ENCODE measurements at regions not wholly inside any gene's neighbourhood (a gene's known extent, or its start where the extent isn't known, plus 50 kb on each side); places are given as distances from the start of the nearest gene placed in this dataset.
A peak's percentile ranks its signal among the peaks of the same experiment; 100 is the strongest.

DNA sequence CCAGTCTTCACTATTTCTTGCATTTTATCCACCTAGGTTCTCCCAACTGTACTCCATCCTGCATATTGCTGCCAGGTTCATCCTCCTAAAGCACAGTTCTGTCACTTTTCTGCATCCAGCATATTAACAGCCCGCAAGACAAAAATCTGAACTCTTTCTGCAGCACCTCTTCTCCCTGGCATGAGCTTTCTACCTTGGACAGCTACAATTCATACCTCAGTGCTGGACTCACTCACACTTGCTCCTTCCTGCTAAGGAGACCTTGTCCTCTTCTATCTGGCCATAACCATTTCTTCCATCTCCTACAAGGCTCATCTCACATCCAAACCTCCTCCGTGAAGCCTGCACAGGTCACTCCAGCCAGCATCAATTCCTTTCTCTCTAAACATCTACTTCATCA, 170.1 kb upstream of the GRIP1 start:
- no peak for DNase-seq (ENCODE audit: low spot score)

DNA sequence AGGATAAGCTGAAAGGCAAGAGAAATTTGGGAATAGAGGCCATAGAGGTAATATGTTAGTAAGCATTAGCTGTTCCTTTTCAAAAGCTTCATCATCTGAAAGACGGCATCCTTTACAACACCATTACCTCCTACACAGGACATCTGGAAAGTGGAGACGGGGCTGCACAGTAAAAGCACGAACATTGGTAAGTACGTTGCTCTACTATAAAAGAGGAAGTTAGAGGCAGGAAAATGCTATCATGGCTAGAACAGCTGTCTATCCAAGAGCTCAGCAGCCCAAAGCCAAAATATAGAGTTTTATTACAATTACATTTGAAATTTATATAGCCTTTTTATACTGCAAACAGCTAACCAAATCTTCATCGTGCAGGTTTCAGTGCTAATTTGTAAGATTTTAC, 172.3 kb upstream of the GRIP1 start:
- DNase-seq (ENCODE audit: low spot score): no peak

DNA sequence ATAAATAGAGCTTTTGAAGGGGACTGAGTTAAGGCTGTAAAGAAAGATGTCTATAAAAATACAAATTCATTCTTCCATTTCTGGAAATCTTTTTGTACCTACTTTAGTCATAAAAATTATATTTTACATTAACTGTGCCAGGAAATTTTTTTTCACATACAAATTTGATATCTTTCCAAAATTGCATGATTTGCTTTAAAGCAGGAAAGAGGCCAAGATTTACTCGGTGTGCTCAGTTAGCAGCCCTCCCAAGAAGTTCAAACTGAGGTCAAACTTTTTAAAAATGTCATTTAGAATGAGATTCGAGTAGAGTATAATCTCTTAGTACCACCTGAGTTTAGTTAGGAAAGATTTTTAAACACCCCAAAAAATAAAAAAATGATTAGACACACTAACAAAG, 173.2 kb upstream of the GRIP1 start:
- no peak for DNase-seq (ENCODE audit: low spot score)

DNA sequence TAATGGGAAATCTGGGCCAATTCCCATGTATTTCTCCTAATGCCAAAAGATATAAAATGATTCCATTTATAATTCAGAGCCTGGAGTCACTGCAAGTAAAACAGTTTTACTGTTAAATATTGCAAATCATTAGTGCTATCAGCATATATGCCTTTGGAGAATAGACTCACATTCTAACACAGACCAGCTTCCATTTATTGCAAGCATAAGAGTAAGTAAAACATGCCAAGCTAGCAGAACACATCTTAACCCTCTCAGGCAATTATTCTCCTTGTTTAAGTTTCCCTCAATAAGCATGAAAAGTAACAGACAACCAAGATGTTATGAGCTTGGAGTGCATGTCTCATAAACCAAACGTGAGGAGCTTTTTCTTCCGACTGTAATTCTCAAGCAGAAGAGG, 173.9 kb upstream of the GRIP1 start:
- no peak for DNase-seq (ENCODE audit: low spot score)

DNA sequence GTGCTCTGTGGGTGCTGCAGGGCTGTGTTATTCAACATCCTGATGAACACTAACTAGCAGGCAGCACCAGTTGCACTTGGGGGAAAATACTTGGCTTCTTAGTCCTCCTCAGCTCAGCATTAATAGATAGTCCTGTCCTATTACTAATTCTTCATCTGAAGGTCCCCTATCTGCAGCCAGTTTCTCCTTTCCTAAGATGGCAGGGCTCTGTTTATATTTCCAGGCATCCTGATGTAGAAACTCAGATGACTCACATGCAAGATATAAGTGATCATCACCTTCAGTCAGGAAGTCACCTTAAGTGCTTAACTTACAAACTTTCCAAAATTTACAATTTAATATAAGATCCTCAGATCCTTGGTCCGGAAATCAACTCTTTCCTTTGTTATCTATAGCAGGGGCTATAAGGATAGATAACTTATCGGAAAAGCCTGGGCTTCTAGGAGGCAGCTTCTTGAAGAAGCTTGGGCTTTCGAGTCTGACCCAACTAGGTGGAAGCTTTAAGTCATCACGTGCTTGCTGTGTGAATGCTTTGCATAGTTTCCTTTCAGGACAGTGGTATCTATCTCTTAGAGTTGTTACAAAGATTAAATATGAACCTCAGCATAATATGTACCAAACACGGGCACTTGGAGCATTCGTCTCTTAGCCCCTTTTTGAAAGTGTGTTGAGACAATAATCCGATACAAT, 181.0 kb upstream of the GRIP1 start:
- DNase-seq (ENCODE audit: low spot score): no peak

DNA sequence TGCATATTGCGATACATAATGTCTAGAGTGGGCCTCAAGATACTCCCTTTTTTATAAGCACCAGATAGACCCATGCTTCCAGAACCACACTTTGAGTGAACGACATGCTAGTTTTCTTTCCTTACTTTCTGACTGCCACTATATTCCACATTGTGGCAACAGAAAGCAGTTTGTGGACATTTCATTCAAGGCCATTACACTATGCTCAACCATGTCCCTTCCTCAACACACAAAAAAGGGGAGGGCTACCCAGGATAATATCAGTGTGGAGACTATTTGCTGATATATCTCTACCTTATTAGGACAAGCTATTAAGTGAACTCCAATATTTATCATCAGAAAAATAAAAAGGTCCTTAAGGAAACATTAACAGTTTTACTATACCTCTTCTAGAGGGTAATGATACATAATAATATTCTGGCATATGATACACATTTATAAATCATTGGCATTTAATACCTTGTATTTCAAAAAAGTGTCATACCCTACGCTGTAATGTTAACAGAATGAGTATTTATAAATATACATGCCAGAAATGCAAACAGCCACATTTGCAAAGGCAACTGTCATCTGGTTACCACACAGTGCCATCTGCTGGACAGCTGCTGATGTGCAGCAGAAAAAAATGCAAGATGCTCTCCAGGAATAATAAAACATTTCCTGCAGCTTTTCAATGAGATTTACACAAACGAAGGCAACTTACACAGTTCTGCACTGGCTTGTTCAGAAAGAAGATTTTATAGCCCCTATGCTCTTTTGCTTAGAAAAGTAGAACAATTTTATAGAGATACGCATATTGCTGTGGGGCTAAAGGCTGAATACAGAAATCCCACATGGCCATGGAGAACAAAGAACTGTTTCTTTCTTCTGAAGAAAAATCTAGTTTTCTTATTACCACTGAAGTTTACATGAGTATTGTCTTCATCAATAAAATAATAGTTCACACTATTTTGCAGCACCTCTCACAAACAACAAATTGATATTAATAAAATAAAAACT, 182.2 kb upstream of the GRIP1 start:
- peak; percentile 66 for DNase-seq (ENCODE audit: low spot score)

DNA sequence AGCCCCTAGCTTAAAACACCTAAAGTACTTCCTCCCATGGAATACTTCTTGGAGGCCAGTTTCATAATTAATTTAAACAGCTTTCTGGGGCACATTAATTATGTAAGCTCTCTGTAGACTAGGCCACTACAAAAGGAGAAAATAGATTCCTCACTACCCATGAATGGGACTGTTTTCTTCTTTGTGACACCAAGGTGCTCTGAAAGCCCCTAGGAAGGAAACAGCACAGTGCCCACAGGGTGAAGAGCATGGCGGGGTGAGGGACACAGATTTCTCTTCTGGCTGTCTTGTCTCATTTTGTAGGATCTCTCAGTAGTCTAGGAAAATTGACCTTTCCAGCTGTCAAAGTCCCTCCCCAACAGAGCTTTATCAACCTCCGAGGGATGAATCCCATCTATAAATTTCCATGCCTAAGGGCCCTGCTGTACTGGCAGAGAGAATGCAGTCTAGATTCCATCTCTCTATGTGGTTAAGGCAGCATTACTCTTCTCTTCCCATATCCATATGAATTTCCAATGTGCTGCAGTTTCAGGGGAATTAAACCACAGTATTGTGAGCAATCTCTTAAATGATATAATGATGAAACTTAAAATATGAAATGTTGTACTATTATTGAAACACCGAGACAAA, 183.6 kb upstream of the GRIP1 start:
- DNase-seq (ENCODE audit: low spot score): no peak

DNA sequence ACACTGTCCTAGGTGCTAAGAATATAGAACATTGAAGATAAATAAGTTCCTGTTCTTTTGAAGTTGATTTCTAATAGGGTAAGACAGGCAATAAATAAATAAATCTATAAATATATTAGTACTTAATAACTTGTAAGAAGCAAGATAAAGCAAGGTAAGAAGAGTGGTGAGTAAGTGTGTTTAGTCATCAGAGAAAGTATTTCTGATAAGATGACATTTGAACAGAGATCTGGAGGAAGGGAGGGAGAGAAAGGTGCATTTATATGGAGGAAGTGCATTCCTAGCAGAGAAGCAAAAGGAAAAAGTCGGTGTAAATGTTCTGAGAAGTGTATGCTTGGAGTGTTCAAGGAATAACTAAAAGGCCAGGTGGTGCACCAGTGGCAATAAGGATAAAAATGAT, 184.4 kb upstream of the GRIP1 start:
- no peak for DNase-seq (ENCODE audit: low spot score)

DNA sequence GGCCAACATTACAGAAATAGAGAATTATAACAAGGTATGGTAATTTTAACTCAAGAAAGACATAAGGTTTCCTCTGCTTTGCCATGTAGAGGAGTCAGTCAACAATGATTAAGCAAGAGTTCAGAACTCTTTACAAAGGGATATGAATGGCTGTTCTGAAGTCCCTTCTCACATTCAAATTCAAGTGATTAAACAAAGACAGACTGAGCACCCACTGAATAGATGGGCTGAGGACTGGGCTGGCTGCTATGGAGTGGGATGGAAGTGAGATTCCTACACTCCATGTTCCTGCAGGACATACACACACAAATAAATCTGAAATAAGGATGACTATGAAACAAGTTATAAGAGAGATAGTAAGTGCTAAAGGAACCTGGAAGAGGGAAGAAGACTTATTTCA, 199.0 kb upstream of the GRIP1 start:
- no peak for DNase-seq (ENCODE audit: low spot score)

DNA sequence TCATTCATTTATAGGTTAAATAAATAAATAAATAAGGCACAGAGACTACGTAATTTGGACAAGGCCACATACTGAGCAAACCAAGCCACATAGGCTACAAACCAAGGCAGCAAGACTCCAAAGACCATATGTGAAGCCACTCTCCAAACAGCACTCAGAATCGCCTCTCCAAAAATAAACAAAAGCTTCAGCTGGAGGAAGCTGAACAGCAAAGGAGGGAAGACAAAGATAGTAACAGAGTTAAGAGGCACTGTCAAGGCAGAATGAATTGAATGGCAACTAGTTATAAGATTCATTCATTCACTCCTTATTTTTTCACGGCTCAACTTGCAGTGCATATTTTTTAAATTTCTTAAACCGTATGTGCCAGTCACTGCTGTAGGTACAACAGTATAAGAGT, 200.5 kb upstream of the GRIP1 start:
- DNase-seq (ENCODE audit: low spot score): no peak

DNA sequence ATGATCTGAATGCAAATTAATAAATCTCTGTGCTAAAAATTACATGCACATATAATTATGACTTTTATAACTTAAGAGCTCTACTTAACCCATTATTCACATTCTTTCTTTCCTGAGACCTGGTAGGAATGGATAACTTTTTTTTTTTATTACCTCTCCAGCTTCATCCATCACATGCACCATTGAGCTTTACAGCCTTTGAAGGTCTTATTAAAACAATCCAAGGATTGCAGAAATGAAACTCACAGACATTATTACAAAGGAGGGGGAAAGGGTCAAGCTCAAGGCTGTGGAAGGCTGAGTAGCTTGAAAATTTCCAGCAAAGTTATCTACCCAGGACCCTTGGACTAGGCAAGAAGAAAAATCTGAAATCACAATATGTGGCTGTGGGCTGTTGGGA, 202.5 kb upstream of the GRIP1 start:
- no peak for DNase-seq (ENCODE audit: low spot score)

DNA sequence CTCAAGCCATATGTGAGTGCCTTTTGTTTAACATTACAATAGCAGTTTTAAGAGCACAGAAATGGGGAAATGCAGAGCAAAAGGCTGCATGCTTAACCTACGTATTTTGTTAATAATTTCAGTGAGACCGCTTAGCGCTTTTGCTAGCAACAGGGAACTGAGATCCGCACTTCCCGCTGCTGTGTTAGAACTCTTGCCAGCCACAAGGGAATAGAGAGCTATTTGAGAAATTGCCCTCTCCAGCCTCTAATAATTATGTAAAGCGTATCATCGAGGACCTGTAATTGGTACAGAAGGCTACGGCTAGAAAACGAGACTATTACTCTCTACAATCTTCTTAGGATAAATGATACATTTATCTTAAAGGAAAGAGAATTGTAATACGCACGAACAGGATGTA, 205.2 kb upstream of the GRIP1 start:
- no peak for DNase-seq (ENCODE audit: low spot score)

DNA sequence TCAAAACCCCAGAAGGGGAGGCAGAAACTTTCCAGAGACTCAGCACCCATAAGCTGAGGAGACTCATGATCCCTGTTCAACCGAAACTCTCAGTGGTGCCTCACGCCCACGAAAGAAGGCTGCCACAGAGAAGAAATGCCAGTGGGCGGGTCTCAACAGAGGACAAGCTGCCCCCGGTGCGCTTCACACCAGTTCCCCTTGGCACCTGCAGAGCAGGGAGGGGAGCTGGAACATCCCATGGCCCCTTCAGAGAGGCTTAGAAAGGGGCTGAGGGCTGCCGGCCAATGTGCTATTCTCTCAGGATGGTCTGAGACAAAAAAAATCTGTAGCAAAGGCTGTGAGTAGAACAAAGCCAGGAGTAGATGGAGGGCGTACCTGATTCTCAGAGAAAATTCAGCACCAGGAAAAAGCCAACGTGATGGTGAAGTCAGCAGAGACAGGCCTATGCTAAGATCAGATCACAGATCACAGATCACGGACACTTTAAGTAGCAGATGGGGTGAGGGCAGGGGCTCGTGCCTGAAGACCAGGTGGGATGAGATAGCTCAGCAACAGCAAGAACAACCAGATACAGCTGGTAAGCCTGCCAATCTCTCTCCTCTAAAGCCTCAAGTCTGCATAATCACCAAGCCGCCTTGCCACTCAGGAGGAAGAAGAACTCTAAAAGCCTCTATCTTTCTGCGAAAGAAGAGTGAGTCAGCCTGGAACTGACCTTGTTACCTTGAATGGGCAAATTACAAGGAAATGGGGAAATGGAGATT, 206.4 kb upstream of the GRIP1 start:
- peak; percentile 20 for DNase-seq (ENCODE audit: low spot score)

DNA sequence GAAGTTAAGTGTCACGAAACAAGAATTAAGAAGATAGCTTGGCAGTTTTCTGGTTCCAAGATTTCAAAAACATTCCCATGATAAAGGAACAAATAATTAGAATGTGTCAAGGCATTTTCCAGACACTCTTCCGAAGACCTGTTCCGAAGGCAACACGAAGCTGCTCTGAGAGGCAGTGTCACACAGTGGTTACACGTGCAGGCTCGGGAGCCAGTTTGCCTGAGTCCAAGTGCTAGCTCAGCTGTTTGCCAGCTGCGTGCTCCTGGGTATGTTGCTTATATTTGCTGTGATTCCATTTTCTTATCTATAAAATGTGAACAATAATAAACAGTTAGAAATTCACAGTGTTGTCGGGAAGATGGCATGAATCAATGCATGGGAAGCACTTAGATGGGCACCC, 217.9 kb upstream of the GRIP1 start:
- DNase-seq (ENCODE audit: low spot score): no peak

DNA sequence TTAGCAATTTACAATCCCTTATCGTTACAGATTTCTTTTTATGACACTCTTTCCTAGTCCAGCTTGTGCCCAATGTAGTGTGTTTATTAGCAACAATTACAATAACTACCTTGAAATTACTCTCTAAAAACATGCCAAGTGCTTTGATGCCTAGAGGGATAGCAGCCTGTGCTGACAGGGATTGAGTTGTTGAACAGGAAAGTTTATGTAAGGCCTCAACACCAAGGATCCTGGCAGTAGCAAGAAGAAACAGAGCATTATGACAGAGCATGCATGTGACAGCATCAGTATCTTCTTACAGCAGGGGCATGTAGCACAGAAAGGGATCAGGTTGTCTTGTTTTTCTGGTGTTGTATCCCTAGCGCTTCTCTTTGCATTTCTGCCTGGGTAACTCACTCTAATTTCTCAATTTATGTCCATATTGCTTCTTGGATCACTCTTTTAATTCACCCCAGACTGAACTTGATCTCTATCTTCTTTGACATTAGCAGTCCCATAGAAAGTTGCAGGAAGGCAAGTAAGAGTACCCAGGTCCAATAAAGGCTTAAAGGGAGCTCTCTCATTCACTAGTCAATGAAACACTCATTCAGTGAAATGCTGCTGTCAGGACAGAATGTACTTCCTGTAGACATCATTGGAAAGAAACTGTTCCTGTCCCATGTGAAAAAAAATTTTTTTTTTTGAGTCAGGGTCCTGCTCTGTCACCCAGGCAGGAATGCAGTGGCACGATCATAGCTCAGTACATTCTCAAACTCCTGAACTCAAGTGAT, 220.0 kb upstream of the GRIP1 start:
- peak; percentile 15 for DNase-seq (ENCODE audit: low spot score)

DNA sequence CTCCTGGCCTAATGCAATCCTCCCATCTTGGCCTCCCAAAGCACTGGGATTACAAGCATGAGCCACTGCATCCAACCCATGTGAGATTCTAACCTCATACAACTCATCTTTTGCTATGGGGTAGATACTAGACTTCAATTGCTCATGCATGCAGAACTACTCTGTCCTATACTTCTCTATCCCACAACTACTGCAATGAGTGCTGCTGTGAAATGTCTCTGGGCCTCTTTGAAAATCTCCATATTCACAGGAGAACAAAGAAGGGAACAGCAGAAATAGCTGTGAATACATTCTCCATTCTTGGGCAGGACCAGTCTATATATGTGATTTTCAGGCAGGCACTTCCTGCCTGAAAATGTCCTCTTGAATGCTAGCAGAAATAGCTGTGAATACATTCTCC, 220.7 kb upstream of the GRIP1 start:
- DNase-seq (ENCODE audit: low spot score): no peak

DNA sequence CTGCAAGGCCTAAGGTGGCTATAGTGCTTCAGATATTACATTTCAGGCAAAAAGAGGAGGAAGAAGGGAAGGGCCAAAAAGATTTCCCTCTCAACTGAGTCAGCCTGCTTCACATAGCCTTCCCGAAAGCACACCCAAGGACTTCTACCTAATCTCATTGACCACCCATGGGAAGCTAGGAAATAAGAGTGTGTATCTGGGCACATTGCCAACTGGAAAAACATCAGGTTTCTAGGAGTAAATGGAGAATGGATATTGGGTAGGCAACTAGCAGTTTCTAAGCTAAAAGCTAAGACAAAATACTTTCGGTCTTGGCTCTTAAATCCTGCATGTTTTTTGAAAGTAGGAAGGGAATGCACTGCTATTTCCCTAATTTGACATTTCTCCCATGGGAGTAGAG, 221.7 kb upstream of the GRIP1 start:
- no peak for DNase-seq (ENCODE audit: low spot score)

DNA sequence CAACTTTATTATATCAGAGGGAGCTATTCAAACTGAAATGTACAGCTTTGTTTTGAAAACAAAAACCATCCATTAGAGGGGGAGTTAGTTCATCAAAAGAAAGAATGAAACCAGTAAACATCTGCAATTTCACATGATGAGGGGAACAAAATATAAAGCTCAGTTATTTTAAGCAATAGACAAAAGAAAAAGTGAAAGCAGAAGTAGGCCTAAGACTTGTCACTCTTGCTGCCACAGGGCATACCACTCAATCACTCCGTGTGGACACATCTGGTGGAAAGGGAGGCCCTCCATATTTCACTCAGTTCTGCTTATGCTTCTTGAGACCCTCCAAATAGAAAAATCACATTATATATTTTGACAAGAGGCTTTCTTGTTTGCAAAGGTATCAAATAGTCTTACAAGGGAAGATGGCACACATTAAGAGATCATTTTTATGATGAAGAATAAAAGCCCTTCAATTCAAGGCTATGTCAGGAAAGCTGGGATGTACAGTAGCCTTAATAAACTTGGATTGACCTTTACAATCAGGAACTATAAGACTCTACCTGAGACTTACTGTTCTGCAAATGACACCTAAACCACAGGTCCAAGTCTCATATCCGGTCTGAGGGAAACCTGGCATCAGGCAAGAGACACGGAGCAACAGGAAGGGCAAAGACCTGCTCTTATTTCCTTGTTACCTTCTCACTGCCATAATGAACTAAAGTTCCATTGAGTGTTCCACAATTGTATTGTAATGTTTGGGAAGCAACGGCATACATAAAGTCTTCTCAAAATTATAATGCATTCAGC, 222.5 kb upstream of the GRIP1 start:
- DNase-seq (ENCODE audit: low spot score): no peak

DNA sequence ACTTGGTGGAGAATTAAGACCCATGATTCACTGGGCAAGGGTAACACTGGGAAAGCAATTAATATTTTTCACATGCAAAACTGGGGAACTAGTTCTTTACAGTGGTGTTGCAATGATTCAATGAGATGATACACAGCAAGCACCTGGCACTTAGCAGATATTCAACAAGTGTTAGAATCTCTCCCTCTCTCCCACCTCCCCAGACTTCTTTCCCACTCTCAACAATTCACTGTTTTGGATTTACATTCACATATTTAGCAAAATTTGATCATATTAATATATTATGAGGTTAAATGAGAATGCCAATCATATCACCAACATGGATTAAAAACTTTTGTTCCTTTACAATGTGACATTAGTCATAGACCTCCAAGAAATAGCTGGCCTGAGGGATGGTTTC, 223.1 kb upstream of the GRIP1 start:
- DNase-seq (ENCODE audit: low spot score): no peak

DNA sequence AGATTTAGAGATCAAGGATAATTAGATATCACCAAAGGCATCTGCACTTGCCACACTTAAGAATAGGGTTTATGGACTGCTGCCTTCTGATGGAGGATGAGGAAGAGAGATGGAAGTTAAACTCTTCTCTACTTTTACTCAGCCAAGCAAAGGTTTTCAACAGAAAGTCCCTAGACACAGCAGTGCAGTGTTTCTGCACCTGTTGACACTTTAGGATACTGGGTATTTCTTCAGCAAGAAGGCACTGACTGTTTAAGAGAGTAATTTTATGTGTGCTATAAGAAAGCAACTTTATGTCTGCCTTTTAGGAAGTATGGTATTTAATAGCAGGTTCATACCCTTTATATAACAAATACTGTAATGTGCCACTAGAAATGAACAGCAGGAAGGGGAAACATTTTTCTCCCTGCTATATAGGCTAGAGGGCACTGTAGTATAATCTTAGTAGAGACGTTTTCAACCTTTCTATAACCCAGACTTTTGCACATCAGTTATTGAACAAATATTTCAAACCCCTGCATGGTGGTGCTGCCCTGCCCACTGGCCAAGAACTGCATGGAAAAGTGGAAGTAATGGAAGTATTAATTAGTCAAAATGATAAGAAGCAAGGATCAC, 225.0 kb upstream of the GRIP1 start:
- DNase-seq (ENCODE audit: low spot score): no peak
